A673 (cell line): ENCODE measurements at regions not wholly inside any gene's neighbourhood (a gene's known extent, or its start where the extent isn't known, plus 50 kb on each side); places are given as distances from the start of the nearest gene placed in this dataset.

Source experiments
- BruUV-seq: library from RNA; stranded (reverse); fragments of 400-500 nt; replicated peaks from 2 replicates; lab custom pipeline; 2021; lab: Mats Ljungman, UMichigan
- CTCF ChIA-PET: fragments of 300-600 bp; sonication (Branson Sonifier 250); formaldehyde crosslinking; loops from one replicate; lab custom pipeline; 2022; ENCODE audit warnings: antibody characterized with exemption; lab: Charles Lee
- POLR2A ChIA-PET: fragments of 300-600 bp; sonication (Branson Sonifier 250); formaldehyde crosslinking; loops from one replicate; lab custom pipeline; 2022; ENCODE audit warnings: antibody characterized with exemption; ENCODE audit not compliant: low non-redundant PET; lab: Charles Lee
- DNase-seq: peaks from one replicate; pipeline ENCODE4 v3.0.0-alpha.2; 2015; ENCODE audit warnings: low spot score
- H3K27ac ChIP-seq: fragments of 200-600 bp; sonication (generic); 2 replicates; pipeline ENCODE4 v1.5.1; 2016; ENCODE audit warnings: mixed run types, low read depth, mild to moderate bottlenecking, mixed read lengths, antibody characterized with exemption, low read length; ENCODE audit not compliant: poor library complexity, severe bottlenecking
- H3K27me3 ChIP-seq: fragments of 200-600 bp; sonication (generic); replicated peaks from 2 replicates; pipeline ENCODE4 v1.6.1; 2017; ENCODE audit warnings: mixed run types, low read depth, mild to moderate bottlenecking, mixed read lengths, antibody characterized with exemption, low read length; ENCODE audit not compliant: insufficient read depth, poor library complexity
- H3K36me3 ChIP-seq: fragments of 200-600 bp; sonication (generic); 2 replicates; pipeline ENCODE4 v1.6.1; 2016; ENCODE audit warnings: mixed run types, mild to moderate bottlenecking, mixed read lengths, antibody characterized with exemption, low read length; ENCODE audit not compliant: insufficient read depth, poor library complexity, severe bottlenecking
- H3K4me1 ChIP-seq: fragments of 200-600 bp; sonication (generic); 2 replicates; pipeline ENCODE4 v1.6.1; 2017; ENCODE audit warnings: mixed run types, mild to moderate bottlenecking, mixed read lengths, antibody characterized with exemption, low read length; ENCODE audit not compliant: insufficient read depth, poor library complexity, severe bottlenecking
- H3K4me3 ChIP-seq: fragments of 200-600 bp; sonication (generic); 2 replicates; pipeline ENCODE4 v1.5.1; 2016; ENCODE audit warnings: low read depth, mixed run types, mild to moderate bottlenecking, mixed read lengths, low read length; ENCODE audit not compliant: poor library complexity, severe bottlenecking
- H3K9me3 ChIP-seq: fragments of 200-600 bp; sonication (generic); 2 replicates; pipeline ENCODE4 v1.6.1; 2016; ENCODE audit warnings: mixed run types, low read depth, mild to moderate bottlenecking, mixed read lengths, antibody characterized with exemption, low read length; ENCODE audit not compliant: poor library complexity, severe bottlenecking
- EZH2 ChIP-seq: fragments of 200-600 bp; sonication (generic); IDR thresholded peaks from 2 replicates; pipeline ENCODE4 v1.6.1; 2017; ENCODE audit warnings: borderline replicate concordance, low read depth, mild to moderate bottlenecking, mixed read lengths, antibody characterized with exemption, low read length; ENCODE audit not compliant: poor library complexity, severe bottlenecking
- intact Hi-C: fragments of 100-400 bp; cut with micrococcal nuclease; formaldehyde crosslinking; loops from one replicate; pipeline ENCODE4 v1.10.0; 2022; ENCODE audit not compliant: unreplicated experiment
- TF ChIP-seq, protein P1 (sequence below): fragments of 300-800, 200-600 bp; sonication (generic); conservative IDR thresholded peaks from 2 replicates; pipeline ENCODE4 v1.5.1; 2017; ENCODE audit warnings: low read depth, mild to moderate bottlenecking, antibody characterized with exemption, low read length, moderate library complexity, mixed read lengths

GRCh38 chr15:24607636-24608035, 67.9 kb upstream of the NPAP1 start:
- H3K9me3 ChIP-seq = peaks cover 45% of the 10 kb centered on the region
- no peaks in the 10 kb centered on the region for H3K36me3 ChIP-seq
- H3K4me1 ChIP-seq = no peaks in the 10 kb centered on the region
- ChIA-PET POLR2A (no interaction called here), CTCF (no interaction called here)
- intact Hi-C loops = no loop called here
- DNase-seq = no peak
- H3K27ac ChIP-seq = no peak overlapping the region
- no peaks in the 10 kb centered on the region for H3K27me3 ChIP-seq
- H3K4me3 ChIP-seq = no peak overlapping the region
- no TSS peak for BruUV-seq
- TF ChIP-seq EZH2 = no peak
- TF ChIP-seq, protein P1, sequence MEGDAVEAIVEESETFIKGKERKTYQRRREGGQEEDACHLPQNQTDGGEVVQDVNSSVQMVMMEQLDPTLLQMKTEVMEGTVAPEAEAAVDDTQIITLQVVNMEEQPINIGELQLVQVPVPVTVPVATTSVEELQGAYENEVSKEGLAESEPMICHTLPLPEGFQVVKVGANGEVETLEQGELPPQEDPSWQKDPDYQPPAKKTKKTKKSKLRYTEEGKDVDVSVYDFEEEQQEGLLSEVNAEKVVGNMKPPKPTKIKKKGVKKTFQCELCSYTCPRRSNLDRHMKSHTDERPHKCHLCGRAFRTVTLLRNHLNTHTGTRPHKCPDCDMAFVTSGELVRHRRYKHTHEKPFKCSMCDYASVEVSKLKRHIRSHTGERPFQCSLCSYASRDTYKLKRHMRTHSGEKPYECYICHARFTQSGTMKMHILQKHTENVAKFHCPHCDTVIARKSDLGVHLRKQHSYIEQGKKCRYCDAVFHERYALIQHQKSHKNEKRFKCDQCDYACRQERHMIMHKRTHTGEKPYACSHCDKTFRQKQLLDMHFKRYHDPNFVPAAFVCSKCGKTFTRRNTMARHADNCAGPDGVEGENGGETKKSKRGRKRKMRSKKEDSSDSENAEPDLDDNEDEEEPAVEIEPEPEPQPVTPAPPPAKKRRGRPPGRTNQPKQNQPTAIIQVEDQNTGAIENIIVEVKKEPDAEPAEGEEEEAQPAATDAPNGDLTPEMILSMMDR = no peak

- Histone ChIP-seq H3K36me3 (no peaks in the 10 kb centered on the region), H3K4me1 (no peaks in the 10 kb centered on the region), H3K4me3 (no peak overlapping the region), H3K9me3 (peaks cover 60% of the 10 kb centered on the region), H3K27me3 (no peaks in the 10 kb centered on the region), H3K27ac (no peak overlapping the region)
- no peak for DNase-seq
- POLR2A ChIA-PET = no interaction called here
- BruUV-seq = no TSS peak
- intact Hi-C loops = no loop called here
- CTCF ChIA-PET = no interaction called here
- TF ChIP-seq EZH2 = no peak
- TF ChIP-seq, protein P1 = no peak
Observed at GRCh38 chr15:24617646-24618045, 57.9 kb upstream of the NPAP1 start.

DNA sequence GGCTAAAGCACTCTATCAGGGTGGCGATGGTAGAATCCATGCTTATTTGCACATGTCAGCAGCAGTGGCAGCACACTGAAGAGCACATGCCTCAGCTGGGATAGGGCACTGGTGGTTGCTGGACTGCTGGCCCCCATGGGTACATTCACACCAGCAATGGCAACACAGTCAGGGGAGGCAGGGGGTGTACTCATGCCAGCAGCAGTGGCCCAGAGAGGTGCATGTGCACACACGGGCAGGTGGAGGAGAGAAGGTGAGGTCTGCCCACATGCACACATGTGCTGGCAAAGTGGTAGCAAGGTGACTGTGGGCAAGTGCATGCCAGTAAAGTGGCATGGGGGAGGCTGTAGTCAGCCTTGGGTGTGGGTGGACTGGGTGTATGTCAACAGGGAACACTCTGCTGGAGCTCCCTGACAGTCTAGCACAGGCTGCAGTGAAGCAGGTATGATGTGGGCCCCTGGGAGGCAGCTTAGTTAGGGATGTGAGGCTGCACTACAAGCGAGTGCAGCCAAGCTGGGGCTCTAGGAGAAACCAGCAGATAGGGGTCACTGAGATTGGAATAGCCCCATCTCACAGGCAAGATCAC, 53.9 kb upstream of the NPAP1 start:
- POLR2A ChIA-PET = no interaction called here
- Histone ChIP-seq H3K36me3 (no peaks in the 10 kb centered on the region), H3K4me1 (no peaks in the 10 kb centered on the region), H3K27ac (no peak overlapping the region), H3K9me3 (peaks cover 56% of the 10 kb centered on the region), H3K4me3 (no peak overlapping the region), H3K27me3 (no peaks in the 10 kb centered on the region)
- DNase-seq = no peak
- CTCF ChIA-PET = no interaction called here
- intact Hi-C loops = no loop called here
- TF ChIP-seq, protein P1 = no peak
- TF ChIP-seq EZH2 = no peak
- no TSS peak for BruUV-seq
